CMK (cell line): ENCODE measurements at regions not wholly inside any gene's neighbourhood (a gene's known extent, or its start where the extent isn't known, plus 50 kb on each side); places are given as distances from the start of the nearest gene placed in this dataset.

Experiments
- DNase-seq: peaks from one replicate; pipeline ENCODE4 v3.0.0-alpha.2; 2010; ENCODE audit warnings: low read depth

DNA sequence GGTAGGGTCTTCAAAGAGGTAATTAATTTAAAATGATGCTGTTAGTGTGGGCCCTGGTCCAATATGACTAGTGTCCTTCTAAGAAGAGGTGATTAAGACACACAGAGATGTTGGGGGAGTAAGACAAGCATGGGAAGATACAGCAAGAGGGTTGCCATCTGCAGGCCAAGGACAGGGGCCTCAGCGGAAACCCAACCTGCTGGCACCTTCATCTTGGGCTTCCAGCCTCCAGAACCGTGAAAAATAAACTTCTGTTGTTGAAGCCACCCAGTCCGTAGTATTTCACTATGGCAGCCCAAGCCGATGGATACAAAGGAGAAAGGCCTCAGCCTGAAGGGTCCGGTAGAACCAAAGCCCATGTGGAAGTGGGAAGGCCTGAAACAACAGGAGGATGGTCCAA, 161.7 kb upstream of the UBE2E1 start:
- DNase-seq = no peak

DNA sequence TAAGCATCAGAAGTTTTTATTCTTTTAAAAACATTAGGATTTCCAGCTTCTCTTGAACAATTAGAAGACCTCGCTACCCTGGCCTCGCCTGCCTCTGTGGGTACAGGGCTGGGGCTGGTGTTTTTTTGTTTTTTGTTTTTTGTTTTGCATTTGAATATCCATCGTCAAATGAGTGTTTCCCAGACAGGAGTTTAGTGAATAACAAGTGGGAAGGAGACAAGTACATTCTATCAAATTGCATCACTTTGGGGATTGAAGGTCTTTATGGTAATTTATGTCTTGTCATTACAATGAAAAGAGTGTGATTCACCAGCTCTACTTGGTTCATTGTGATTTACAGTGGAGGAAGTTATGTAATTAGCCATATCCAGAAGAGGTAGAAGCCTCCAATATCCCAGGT, 161.1 kb upstream of the UBE2E1 start:
- no peak for DNase-seq

DNA sequence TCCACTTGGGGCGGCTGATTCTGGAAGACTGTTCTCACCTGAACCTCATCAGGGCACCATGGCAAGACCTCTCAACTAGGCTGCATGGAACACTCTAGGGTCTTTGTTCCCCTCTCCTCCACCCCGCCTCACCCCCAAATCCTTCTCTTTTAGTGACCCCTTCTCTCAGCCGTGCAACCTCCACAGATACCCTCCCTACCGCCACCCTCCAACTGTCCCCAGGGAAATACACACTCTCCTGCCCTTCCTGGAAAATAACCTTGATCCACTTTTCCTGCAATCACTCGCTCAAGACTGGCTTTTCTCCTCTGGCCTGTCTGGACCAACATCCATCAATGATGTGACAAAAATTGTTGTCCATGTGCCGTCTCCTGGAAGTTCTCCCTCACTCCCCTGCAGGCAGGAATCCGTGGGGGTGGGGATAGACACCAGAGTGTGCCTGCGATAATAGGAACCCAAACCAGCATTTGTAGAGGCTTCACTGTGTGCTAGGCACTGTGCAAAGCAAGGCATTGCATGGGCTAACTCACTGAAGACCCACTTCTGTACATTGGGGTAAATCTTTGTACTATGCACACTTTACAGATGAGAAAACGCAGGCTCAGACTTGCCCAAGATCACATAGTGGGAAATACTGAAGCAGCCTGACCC, 160.1 kb upstream of the UBE2E1 start:
- no peak for DNase-seq

GRCh38 chr3:23646184-23646920, 159.4 kb upstream of the UBE2E1 start:
- DNase-seq = no peak

- DNase-seq = no peak
Observed at GRCh38 chr3:23647706-23648258, 158.0 kb upstream of the UBE2E1 start.

DNA sequence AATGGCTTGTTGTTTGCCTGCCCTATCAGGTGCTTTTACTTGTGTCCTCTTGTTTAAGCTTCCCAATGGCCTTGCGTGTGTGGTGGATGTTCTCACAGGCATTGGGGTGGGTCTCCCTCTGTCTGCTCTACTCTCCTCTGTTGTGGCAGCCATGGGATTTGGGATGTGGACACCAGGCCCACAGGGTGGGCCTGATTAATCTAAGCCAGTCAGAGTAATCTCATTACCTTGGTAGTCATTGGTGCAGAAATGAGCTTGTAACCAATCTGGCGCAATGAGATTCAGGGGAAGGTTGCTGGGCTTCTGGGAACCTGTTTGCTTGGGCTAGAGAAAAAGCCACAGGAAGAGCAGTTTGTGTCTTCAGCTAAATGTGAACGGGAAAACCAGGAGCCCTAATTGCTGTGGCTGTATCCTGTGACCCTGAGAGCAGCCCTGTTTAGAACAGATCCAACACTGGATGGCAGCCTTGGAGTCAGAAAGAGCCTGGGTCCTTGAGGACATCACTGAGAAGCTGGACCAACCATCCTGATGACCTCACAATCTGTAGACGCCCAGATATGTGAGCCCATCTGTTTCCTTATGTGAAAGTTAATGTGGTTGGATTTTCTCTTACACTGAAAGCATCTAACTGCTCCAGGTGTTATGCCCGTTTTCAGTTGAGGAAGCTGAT, 157.3 kb upstream of the UBE2E1 start:
- no peak for DNase-seq

GRCh38 chr3:23648996-23649395, 156.8 kb upstream of the UBE2E1 start:
- no peak for DNase-seq

DNA sequence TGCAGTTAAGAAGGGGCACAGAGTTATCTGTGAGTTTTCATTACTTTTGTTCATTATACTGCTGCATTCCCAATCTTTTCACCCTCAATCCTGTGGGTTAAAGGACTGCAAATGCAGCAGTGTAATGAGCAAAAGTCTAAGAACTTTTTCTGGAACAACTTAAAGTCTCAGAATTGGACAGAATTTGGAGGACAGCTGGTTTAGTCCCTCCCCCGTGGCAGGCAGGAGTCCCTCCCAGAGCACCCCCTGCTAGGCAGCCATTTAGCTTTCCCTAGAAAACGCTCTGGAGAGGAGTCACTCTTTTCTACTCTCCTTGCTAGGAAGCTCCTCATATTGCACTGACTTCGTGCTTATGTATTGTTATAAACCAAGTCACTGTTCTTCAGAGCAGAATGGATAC, 156.3 kb upstream of the UBE2E1 start:
- DNase-seq = no peak

DNA sequence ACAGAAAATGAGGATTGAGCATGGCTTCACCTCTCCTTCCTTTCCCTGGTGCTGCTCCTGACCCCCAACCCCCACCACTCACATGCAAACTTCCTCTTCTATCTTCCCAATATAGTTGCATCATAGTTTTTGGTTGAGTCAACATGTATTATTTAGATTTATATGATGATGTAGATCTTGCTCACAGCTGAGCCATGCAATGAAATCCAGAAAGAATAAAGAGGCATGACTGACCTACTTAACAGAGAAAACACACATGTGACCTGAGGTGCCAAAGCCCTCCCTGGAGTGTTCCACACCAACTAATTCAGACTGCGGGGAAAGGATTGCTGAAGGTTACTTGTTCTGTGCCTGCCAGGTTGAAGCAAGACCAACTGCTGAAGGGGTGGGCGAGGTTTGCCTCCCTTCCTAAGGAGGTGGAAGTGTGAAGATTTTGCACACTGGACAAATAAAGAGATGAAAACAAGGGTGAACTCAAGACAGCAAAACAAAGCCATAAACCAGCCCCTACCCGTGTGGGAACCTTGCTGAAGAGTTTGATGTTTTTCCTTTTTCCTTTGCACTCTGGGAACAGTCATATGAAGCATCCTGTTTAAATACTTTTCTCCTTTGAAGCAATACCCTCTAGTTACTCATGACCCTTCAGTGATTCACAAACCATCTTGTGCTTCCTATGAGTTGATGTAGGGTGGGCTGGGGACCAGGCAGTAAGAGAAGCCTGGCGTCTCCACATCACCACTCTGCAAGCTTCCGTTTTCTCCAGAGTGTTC, 155.2 kb upstream of the UBE2E1 start:
- DNase-seq = no peak

GRCh38 chr3:23653647-23654525, 151.9 kb upstream of the UBE2E1 start:
- DNase-seq = no peak

DNA sequence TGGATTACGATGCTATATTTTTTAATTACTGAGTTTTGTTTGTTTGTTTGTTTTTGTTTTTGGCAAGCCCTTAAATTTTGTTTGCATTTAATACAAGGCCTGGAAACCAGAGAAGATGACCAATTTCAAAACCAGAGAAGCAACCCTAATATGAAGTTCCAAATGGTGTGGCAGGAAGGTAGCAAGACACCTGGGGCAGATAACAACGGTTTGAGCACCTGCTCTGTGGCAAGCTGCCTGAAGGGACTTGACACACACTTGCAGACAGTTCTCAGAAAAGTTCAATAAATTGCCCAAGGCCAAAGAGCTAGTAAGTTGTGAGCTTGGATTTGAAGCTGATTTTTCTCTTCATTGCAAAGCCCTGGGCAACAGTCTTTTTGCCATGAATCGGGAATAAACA, 151.2 kb upstream of the UBE2E1 start:
- no peak for DNase-seq

DNA sequence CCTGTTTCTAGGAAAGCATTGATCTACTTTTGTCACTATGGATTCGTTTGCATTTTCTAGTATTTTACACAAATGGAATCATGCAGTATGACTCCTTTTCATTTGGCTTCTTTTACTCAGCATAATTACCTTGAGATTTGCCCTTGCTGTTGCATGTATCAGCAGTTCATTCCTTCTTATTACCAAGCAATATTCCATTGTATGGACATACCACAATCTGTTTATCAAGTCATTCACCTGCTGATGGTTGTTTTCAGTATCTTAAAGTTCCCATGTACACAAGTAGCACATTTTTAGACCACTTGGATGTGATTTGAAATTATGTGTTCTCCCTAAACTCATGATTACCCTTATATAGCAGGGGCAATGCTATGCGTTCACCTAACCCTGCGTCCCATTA, 150.0 kb upstream of the UBE2E1 start:
- DNase-seq = no peak

GRCh38 chr3:23656199-23656598, 149.6 kb upstream of the UBE2E1 start:
- DNase-seq = no peak

DNA sequence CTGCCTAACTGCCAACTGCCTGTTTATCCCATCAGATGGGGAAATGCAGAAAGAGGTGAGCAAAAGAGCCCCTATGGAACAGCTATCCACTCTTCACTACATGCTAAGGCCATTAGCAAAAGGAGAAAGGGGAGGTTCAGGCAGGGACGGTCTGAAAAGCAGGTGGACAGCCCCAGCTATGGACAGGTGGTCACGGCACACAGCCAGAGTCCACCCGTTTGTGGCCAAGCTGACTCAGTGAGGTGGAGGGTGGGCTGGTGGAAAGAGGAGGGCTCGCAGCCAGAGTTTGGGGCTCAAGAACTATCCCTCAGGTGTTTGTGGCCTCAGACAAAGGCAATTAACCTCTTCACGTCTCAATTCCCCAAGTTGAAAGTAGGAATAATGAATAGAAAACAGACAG, 148.9 kb upstream of the UBE2E1 start:
- DNase-seq = no peak

DNA sequence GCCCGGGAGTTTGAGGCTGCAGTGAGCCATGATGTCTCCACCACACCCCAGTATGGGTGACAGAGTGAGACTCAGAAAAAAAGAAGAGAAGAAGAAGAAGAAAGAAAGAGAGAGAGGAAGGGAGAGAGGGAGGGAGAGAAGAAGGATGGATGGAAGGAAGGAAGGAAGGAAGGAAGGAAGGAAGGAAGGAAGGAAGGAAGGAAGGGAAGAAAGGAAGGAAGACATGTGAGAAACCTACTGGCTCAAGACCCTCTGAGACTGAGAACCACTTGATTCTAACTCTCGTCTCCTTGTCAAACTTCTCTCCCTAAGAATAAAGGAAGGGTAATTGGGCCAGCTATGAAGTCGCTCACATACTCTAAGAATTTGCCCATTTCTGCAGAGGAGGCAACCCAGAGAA, 148.1 kb upstream of the UBE2E1 start:
- no peak for DNase-seq

DNA sequence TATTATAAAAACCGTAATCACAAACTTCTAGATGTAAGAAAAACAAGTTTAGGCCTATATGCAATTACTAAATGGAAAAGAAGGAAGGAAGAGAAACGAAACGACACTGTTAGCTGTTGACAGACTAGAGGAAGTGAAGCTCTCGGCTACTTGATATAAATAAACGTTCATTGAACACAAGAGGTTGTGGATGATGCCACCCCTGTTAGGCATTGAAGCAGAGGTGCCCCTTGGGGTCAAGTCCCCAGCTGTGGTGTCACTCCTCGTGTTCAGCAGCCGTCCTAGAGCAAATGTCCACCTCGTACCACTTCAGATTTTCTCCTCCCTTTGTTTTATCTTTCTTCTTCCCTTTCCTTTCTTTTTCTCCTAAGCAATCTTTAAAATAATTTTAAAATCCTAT, 146.5 kb upstream of the UBE2E1 start:
- no peak for DNase-seq

DNA sequence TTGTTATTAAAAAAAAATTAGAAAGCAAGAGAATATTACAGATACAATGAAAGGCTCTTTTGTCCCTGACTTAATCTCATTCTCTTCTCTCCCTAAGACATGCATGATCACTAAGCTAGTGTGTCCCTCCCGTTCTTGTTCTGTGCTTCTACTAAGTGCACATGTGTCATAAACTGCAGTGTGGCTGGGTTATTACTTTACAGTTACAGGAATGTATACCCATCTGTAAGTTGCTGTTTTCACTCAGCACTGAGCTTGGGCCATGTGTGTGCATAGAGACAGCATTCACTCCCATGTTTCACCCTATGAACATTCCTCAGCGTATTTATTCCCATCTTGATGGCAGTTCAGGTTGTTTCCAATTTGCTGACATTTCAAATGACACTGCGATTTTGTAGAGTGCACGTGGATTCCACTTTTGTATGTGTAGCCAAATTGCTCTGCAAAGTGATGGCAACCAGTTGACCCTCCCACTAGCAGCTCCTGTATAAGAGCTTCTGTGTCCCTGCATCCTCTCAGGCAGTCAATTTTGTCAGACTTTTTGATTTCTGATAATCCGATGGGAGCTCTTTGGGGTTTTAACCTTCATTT, 145.8 kb upstream of the UBE2E1 start:
- DNase-seq = no peak

DNA sequence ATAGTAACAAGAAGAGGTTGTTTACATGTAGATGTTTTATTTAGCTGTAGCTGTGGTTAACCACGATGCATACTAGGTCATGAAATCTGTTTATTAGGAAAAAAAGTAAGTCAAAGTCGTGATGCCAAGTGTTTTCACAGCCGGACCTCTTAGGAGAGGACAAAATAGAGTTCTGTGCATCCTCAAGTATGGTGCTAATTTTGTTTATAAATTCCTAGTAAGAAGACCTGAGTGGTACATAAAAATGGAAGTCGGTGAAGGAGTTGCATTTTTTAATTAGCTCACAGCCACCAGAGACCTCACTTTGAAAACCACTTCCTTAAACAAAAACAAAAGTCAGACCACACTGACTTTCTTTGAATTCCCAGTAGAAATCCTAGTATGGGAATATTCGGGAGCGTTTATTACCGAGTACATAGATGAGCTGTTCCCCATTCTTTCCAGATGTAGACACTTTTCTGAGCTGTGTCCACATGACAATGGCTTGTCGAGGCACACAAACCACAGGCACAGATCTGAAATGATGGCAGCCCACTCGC, 143.6 kb upstream of the UBE2E1 start:
- DNase-seq = no peak

- no peak for DNase-seq
Observed at GRCh38 chr3:23663246-23663645, 142.5 kb upstream of the UBE2E1 start.

DNA sequence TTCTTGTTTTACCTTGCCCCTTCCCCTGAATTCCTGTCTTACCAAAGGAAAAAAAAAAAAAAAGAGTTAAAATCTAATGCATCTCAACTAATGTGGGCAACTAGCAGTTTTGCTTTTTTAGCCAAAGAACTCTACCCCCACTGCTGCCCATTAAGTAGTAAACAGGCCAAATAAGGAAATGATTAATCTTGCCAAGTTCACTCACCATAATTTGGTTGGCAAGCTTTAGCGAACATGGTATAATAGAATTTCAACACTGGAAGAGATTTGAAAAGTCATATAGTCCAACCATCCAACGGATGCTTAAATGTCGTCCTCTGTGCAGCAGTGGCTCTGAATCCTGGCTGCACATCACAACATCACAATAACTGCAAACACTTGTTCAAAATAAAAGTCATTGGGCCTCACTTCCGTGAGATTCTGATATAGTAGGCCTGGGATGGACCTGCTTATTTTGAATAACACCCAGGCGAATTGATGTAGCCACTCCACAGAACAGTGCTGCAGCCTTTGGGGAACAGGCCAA, 142.0 kb upstream of the UBE2E1 start:
- no peak for DNase-seq
